Heart right ventricle (tissue), 16 donors: ENCODE measurements at regions not wholly inside any gene's neighbourhood (a gene's known extent, or its start where the extent isn't known, plus 50 kb on each side); places are given as distances from the start of the nearest gene placed in this dataset.

Experiments used
- ATAC-seq, 8 donors: fragments of 200-7000 bp; cut with Tn5 transposase; one replicate each; pipeline ENCODE4 v1.9.1; 2020; ENCODE audit warnings: mild to moderate bottlenecking in 8 of 8, moderate library complexity in 8 of 8, moderate number of reproducible peaks in 1 of 8
- DNase-seq, 2 donors: peaks; one replicate each; pipeline ENCODE4 v3.0.0-alpha.2; 2020
- H3K27ac ChIP-seq, 10 donors: fragments of 200-600 bp; sonication (generic) in 2 of 10; one replicate each; pipeline versions ENCODE4 v1.5.0 to v1.8.0; 2020 to 2022; ENCODE audit warnings: mild to moderate bottlenecking in 3 of 10
- H3K27me3 ChIP-seq, 7 donors: fragments of 200-600 bp; one replicate each; pipeline ENCODE4 v1.8.0; 2021 to 2022; ENCODE audit warnings: mild to moderate bottlenecking in 2 of 7
- H3K36me3 ChIP-seq, 9 donors: fragments of 200-600 bp; sonication (generic) in 1 of 9; one replicate each; pipeline versions ENCODE4 v1.5.0 to v1.8.0; 2020 to 2022; ENCODE audit warnings: mild to moderate bottlenecking in 2 of 9
- H3K4me1 ChIP-seq, 9 donors: fragments of 200-600 bp; sonication (generic) in 1 of 9; one replicate each; pipeline versions ENCODE4 v1.5.0 to v1.8.0; 2020 to 2022; ENCODE audit warnings: mild to moderate bottlenecking in 4 of 9
- H3K4me3 ChIP-seq, 10 donors: fragments of 200-600 bp; sonication (generic) in 2 of 10; one replicate each; pipeline versions ENCODE4 v1.5.0 to v1.8.0; 2020 to 2022; ENCODE audit warnings: mild to moderate bottlenecking in 7 of 10, moderate library complexity in 2 of 10
- H3K9me3 ChIP-seq, 11 donors: fragments of 200-600 bp in 10 of 11; sonication (generic) in 2 of 11; one replicate each; pipeline versions ENCODE4 v1.5.0 to v1.8.0; 2013 to 2022; ENCODE audit warnings: mild to moderate bottlenecking in 2 of 11, control low read depth in 1 of 11, moderate library complexity in 1 of 11
- WGBS, 2 donors: extraction: QIAGEN DNeasy Blood & Tissue Kit; methylation state at CpG; one replicate each; pipeline ENCODE4 v1.1.7; 2013; ENCODE audit warnings: inconsistent platforms in 1 of 2; 5-methylcytosine and 5-hydroxymethylcytosine counted together
- intact Hi-C, 10 donors: fragments of 100-400 bp; cut with DNase I; formaldehyde crosslinking; loops; one replicate each; pipeline versions ENCODE4 v1.11.1 to v1.14.2; 2022
- TF ChIP-seq, protein P1 (sequence below), 9 donors: fragments of 200-600 bp; sonication (generic) in 2 of 9; IDR thresholded peaks; one replicate each; pipeline versions ENCODE4 v1.5.0 to v1.8.0; 2021 to 2022; ENCODE audit warnings: antibody characterized with exemption in 9 of 9, mild to moderate bottlenecking in 5 of 9, moderate library complexity in 1 of 9
- donor health status: Arrhythmogenic right ventricular cardiomyopathy.
- donor health status: ischemic (EF 13 %, LVEDD 7.1; RV severe dilation, severe dysfunction).
- donor health status: healthy with polysubstance abuse.
- donor health status: DM: no; HTN: yes; CAD: no.
- donor health status: DM: no; HTN: no; CAD: no.
- donor health status: ischemic (EF 25% LVEDD 6.9; RV normal size, moderate dysfunction).
- donor health status: ischemic (EF 25% LVEDD 5.7; RV mildly dilated, moderate dysfunction).
- donor health status: healthy.
- donor health status: DM: yes; HTN: yes; CAD: no.
- donor health status: Ischemic cardiomyopathy.
- donor health status: ischemic (EF 35%, LVEDD 5.7; RV mildly dilated, moderate dysfunction).
- donor health status: nonischemic (EF 11% LVEDD 7.7; RV severe dilation, severe dysfunction).
- donor health status: DM: yes; HTN: yes; CAD: no.
- donor health status: PGD.
- donor health status: ischemic (EF 29% LVEDD 5.4; RV normal size, mild dysfunction).
- donor health status: nonischemic (EF 23%, LVEDD 6.1; RV moderate dilation, normal function).

DNA sequence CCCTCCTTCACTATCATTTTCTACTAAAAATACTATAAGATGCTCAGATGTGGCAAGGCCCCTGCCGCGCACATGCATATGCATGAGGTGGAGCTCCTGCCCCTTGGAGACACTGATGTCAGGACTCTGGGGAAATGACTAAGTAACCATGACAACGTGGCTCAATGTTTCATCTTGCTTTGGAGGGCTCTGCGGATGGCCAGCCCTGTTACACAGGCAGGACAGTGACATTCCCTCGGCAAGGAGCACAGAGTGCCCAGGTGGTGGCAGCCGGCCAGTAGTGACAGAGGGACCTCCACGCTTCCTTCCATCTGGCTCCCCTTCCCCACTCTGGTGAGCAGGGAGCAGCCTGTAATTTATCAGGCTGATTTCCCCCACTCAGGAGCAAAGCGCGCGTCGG lies 364.1 kb downstream of the SS18 start:
- no peak overlapping the region for H3K4me3 ChIP-seq
- intact Hi-C loops: loop anchor here in 2 of 10 donors (5.0 to 10.0 kb wide), 2 partner anchors 61 to 414 kb away; no protein-coding TSS in a partner anchor
- no peak overlapping the region for H3K27ac ChIP-seq
- DNase-seq: no peak
- peaks cover 0 to 19% (median 0%) of the 10 kb centered on the region in 7 donors for H3K27me3 ChIP-seq
- ATAC-seq: peak in 1 of 8 donors; percentile 29
- WGBS, 2 donors: 31 to 32% methylated on average over 11 of the region's 11 CpGs
- H3K9me3 ChIP-seq: peaks cover 0 to 36% (median 0%) of the 10 kb centered on the region in 11 donors
- no peaks in the 10 kb centered on the region for H3K4me1 ChIP-seq
- H3K36me3 ChIP-seq: no peaks in the 10 kb centered on the region
- TF ChIP-seq, protein P1, sequence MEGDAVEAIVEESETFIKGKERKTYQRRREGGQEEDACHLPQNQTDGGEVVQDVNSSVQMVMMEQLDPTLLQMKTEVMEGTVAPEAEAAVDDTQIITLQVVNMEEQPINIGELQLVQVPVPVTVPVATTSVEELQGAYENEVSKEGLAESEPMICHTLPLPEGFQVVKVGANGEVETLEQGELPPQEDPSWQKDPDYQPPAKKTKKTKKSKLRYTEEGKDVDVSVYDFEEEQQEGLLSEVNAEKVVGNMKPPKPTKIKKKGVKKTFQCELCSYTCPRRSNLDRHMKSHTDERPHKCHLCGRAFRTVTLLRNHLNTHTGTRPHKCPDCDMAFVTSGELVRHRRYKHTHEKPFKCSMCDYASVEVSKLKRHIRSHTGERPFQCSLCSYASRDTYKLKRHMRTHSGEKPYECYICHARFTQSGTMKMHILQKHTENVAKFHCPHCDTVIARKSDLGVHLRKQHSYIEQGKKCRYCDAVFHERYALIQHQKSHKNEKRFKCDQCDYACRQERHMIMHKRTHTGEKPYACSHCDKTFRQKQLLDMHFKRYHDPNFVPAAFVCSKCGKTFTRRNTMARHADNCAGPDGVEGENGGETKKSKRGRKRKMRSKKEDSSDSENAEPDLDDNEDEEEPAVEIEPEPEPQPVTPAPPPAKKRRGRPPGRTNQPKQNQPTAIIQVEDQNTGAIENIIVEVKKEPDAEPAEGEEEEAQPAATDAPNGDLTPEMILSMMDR (IDR thresholded peaks at IDR 0.05): no peak

DNA sequence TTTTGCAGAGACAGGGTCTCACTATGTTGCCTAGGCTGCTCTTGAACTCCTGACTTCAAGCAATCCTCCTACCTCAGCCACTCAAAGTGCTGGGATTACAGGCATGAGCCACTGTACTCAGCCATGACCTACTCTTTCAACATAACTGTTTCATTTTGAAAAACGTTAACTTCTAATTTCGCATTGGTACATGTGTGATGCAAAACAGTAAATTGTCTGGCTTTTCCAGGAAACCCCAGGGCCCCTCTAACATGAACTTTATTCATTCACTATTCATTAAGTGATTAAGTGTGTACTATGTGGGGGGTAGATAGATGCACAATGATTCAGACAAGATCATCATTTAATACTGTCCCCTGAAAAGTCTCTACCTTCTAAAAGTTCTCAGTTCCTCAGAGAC lies 364.9 kb downstream of the SS18 start:
- Histone ChIP-seq H3K9me3 (peaks cover 0 to 37% (median 0%) of the 10 kb centered on the region in 11 donors), H3K4me3 (no peak overlapping the region), H3K36me3 (no peaks in the 10 kb centered on the region), H3K27me3 (peaks cover 0 to 11% (median 0%) of the 10 kb centered on the region in 7 donors), H3K4me1 (no peaks in the 10 kb centered on the region), H3K27ac (no peak overlapping the region)
- intact Hi-C loops: loop anchor here in 2 of 10 donors (5.0 to 10.0 kb wide), 2 partner anchors 61 to 413 kb away; no protein-coding TSS in a partner anchor
- TF ChIP-seq, protein P1 (IDR thresholded peaks at IDR 0.05): no peak
- no peak for DNase-seq
- WGBS, 2 donors: 76 to 82% methylated on average over 2 of the region's 2 CpGs
- ATAC-seq: no peak

- Histone ChIP-seq H3K4me1 (no peaks in the 10 kb centered on the region), H3K27me3 (peaks cover 0 to 11% (median 0%) of the 10 kb centered on the region in 7 donors), H3K4me3 (no peak overlapping the region), H3K36me3 (no peaks in the 10 kb centered on the region), H3K27ac (no peak overlapping the region), H3K9me3 (peaks cover 0 to 33% (median 0%) of the 10 kb centered on the region in 11 donors)
- TF ChIP-seq, protein P1 (IDR thresholded peaks at IDR 0.05): no peak
- no peak for ATAC-seq
- DNase-seq: no peak
- intact Hi-C loops: loop anchor here in 2 of 10 donors (5.0 to 10.0 kb wide), 2 partner anchors 60 to 413 kb away; no protein-coding TSS in a partner anchor
- WGBS, 2 donors: 82 to 86% methylated on average over 4 of the region's 4 CpGs
Measured at GRCh38 chr18:25724997-25725396, 365.4 kb downstream of the SS18 start.

DNA sequence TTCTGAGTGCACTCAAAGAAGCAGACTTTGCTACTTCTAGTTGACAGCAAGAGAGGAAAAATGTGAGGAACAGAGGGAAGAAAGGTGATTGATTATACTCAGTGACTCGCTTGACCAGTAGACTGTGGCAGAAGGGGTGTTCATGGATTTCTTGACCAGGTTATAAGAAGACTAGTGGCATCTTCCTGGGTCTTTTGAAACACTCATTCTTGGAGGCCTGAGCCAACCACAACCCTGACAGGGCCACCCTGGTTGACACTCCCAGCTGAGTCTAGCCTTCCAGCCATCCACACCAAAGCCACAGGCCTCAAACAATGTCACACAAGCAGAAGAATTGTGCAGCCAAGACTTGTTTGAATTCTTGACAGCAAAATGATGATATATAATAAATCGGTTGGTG lies 366.3 kb downstream of the SS18 start:
- no peak for ATAC-seq
- TF ChIP-seq, protein P1 (IDR thresholded peaks at IDR 0.05): no peak
- WGBS, 2 donors: 94% methylated on average over 2 of the region's 2 CpGs

More for the DNA sequence above, 366.3 kb downstream of the SS18 start:
- Histone ChIP-seq H3K4me3 (no peak overlapping the region), H3K27me3 (peaks cover 0 to 11% (median 0%) of the 10 kb centered on the region in 7 donors), H3K9me3 (peaks cover 0 to 32% (median 0%) of the 10 kb centered on the region in 11 donors), H3K4me1 (no peaks in the 10 kb centered on the region), H3K36me3 (no peaks in the 10 kb centered on the region), H3K27ac (no peak overlapping the region)
- no peak for DNase-seq
- intact Hi-C loops: loop anchor here in 1 of 10 donors (10.0 kb wide), 1 partner anchor 59 kb away; no protein-coding TSS in a partner anchor
